GM23248 (cell line): ENCODE measurements at regions not wholly inside any gene's neighbourhood (a gene's known extent, or its start where the extent isn't known, plus 50 kb on each side); places are given as distances from the start of the nearest gene placed in this dataset.

ENCODE experiments used
- EZH2 ChIP-seq: fragments of 200-600 bp; sonication (generic); IDR thresholded peaks from 2 replicates; pipeline ENCODE4 v1.6.1; 2018; ENCODE audit warnings: antibody characterized with exemption, mild to moderate bottlenecking; ENCODE audit not compliant: insufficient read depth, poor library complexity, severe bottlenecking
- EZH2phosphoT487 ChIP-seq: fragments of 200-600 bp; sonication (generic); IDR thresholded peaks from 2 replicates; pipeline ENCODE4 v1.6.1; 2018; ENCODE audit warnings: antibody characterized with exemption, moderate library complexity, mild to moderate bottlenecking, low read depth; ENCODE audit not compliant: insufficient read depth

DNA sequence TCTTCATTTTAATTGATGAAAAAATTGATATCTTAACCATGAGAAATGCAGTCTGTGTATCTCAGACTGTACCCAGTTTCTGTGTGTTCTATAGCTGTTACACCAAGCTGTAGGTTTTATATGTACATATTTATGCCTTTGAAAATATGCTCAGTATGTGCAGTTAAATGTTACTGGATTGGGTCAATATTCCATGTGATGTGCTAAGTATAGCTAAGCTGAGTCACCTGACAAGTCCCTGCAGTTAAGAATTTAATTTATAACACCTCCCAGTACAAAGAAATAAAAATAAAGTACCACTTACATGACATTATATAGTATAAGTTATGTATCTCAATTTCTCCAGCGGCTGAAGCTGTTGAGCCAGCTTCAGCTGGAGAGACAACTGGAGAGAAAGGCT, 984.0 kb downstream of the GALC start:
- TF ChIP-seq EZH2phosphoT487 (no peak), EZH2 (no peak)
